ENCODE measurements at regions not wholly inside any gene's neighbourhood (a gene's known extent, or its start where the extent isn't known, plus 50 kb on each side); places are given as distances from the start of the nearest gene placed in this dataset.
"Not testable (repeated sequence)": the region's sequence is repeated elsewhere in the genome, so short reads cannot be mapped to it uniquely, and the experiment has no call there.

GRCh38 chr21:7932834-7933233 lies 2588.5 kb upstream of the TPTE start:
- H3K27ac ChIP-seq (ENCODE audit: low read depth, low read length); H3K27me3 ChIP-seq (ENCODE audit: insufficient read depth, low read length); intact Hi-C loops (cut with micrococcal nuclease); CTCF ChIA-PET (ENCODE audit: partially characterized antibody); H3K4me3 Mint-ChIP-seq; H3K27ac Mint-ChIP-seq; POLR2A ChIA-PET (ENCODE audit: partially characterized antibody); H3K27me3 Mint-ChIP-seq; H3K4me1 Mint-ChIP-seq; DNase-seq; H3K4me1 ChIP-seq (ENCODE audit: insufficient read depth, low read length); H3K36me3 ChIP-seq (ENCODE audit: insufficient read depth, low read length); H3K4me3 ChIP-seq (ENCODE audit: low read length in 2 of 2): not testable (repeated sequence)
- peaks cover 0 to 98% (median 8%) of the 10 kb centered on the region in 8 donors for H3K9me3 Mint-ChIP-seq
- peaks cover 0 to 78% of the 10 kb centered on the region in 2 donors for H3K9me3 ChIP-seq (ENCODE audit: control insufficient read depth in 1 of 2, low read length in 2 of 2)
- peaks cover 34 to 94% of the 10 kb centered on the region in 2 donors for H3K36me3 Mint-ChIP-seq

- Histone ChIP-seq H3K4me3 (ENCODE audit: low read length in 2 of 2) (no peak overlapping the region), H3K4me1 (ENCODE audit: insufficient read depth, low read length) (no peaks in the 10 kb centered on the region), H3K27me3 (ENCODE audit: insufficient read depth, low read length) (no peaks in the 10 kb centered on the region), H3K27ac (ENCODE audit: low read depth, low read length) (no peak overlapping the region), H3K9me3 (ENCODE audit: control insufficient read depth in 1 of 2, low read length in 2 of 2) (peaks cover under 1 to 75% of the 10 kb centered on the region in 2 donors), H3K36me3 (ENCODE audit: insufficient read depth, low read length) (no peaks in the 10 kb centered on the region)
- no peaks in the 10 kb centered on the region for H3K27me3 Mint-ChIP-seq
- H3K9me3 Mint-ChIP-seq, result peaks cover 0 to 97% (median 8%) of the 10 kb centered on the region in 8 donors
- POLR2A ChIA-PET (ENCODE audit: partially characterized antibody), result no interaction called here
- peaks cover 36 to 93% of the 10 kb centered on the region in 2 donors for H3K36me3 Mint-ChIP-seq
- intact Hi-C loops (cut with micrococcal nuclease), result no loop called here
- CTCF ChIA-PET (ENCODE audit: partially characterized antibody), result no interaction called here
- no peak overlapping the region for H3K27ac Mint-ChIP-seq
- no peak overlapping the region for H3K4me3 Mint-ChIP-seq
- no peak for DNase-seq
- peaks cover 0 to 5% (median 1%) of the 10 kb centered on the region in 4 donors for H3K4me1 Mint-ChIP-seq
Measured at GRCh38 chr21:7933923-7934322, 2587.5 kb upstream of the TPTE start.

DNA sequence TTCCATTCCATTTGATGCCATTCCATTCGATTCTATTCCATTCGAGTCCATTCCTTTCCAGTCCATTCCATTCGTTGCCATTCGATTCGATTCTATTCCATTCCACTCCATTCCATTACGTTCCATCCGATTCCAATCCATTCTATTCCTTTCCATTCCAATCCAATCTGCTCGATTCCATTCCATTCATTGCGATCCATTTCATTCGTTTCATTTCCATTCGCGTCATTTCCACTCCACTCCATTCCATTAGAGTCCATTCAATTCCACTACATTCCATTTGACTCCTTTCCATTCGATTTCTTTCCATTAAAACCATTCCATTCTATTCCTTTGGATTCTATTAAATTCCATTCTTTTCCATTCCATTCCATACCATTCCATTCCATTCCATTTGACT lies 2584.1 kb upstream of the TPTE start:
- H3K27me3 ChIP-seq (ENCODE audit: insufficient read depth, low read length); H3K4me3 ChIP-seq (ENCODE audit: low read length in 2 of 2); DNase-seq; H3K4me3 Mint-ChIP-seq; H3K27me3 Mint-ChIP-seq; H3K27ac ChIP-seq (ENCODE audit: low read depth, low read length); H3K4me1 ChIP-seq (ENCODE audit: insufficient read depth, low read length); H3K36me3 ChIP-seq (ENCODE audit: insufficient read depth, low read length); H3K4me1 Mint-ChIP-seq; POLR2A ChIA-PET (ENCODE audit: partially characterized antibody); CTCF ChIA-PET (ENCODE audit: partially characterized antibody); intact Hi-C loops (cut with micrococcal nuclease); H3K27ac Mint-ChIP-seq: not testable (repeated sequence)
- H3K36me3 Mint-ChIP-seq, result peaks cover 34 to 97% of the 10 kb centered on the region in 2 donors
- H3K9me3 ChIP-seq (ENCODE audit: control insufficient read depth in 1 of 2, low read length in 2 of 2), result peaks cover 18 to 89% of the 10 kb centered on the region in 2 donors
- peaks cover 0 to 100% (median 12%) of the 10 kb centered on the region in 8 donors for H3K9me3 Mint-ChIP-seq

DNA sequence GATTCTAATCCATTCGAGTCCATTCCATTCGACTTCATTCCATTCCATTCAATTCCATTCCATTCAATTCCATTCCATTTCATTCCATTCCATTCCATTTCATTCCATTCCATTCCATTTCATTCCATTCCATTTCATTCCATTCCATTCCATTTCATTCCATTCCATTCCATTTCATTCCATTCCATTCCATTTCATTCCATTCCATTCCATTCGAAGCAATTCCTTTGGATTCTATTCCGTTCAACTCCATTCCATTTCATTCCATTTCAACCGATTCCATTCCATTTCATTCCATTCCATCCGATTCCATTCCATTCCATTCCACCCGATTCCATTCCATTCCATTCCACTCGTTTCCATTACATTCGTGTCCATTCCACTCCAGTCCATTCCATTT lies 2583.2 kb upstream of the TPTE start:
- H3K27me3 ChIP-seq (ENCODE audit: insufficient read depth, low read length); H3K4me3 ChIP-seq (ENCODE audit: low read length in 2 of 2); DNase-seq; H3K27me3 Mint-ChIP-seq; H3K27ac ChIP-seq (ENCODE audit: low read depth, low read length); H3K4me1 ChIP-seq (ENCODE audit: insufficient read depth, low read length); H3K4me1 Mint-ChIP-seq; H3K36me3 ChIP-seq (ENCODE audit: insufficient read depth, low read length); POLR2A ChIA-PET (ENCODE audit: partially characterized antibody); H3K4me3 Mint-ChIP-seq; intact Hi-C loops (cut with micrococcal nuclease); H3K27ac Mint-ChIP-seq; CTCF ChIA-PET (ENCODE audit: partially characterized antibody): not testable (repeated sequence)
- Mint-ChIP-seq H3K36me3 (peaks cover 28 to 98% of the 10 kb centered on the region in 2 donors), H3K9me3 (peaks cover 0 to 100% (median 12%) of the 10 kb centered on the region in 8 donors)
- peaks cover 27 to 91% of the 10 kb centered on the region in 2 donors for H3K9me3 ChIP-seq (ENCODE audit: control insufficient read depth in 1 of 2, low read length in 2 of 2)

- POLR2A ChIA-PET (ENCODE audit: partially characterized antibody); H3K36me3 ChIP-seq (ENCODE audit: insufficient read depth, low read length); CTCF ChIA-PET (ENCODE audit: partially characterized antibody); H3K4me3 ChIP-seq (ENCODE audit: low read length in 2 of 2); H3K4me1 ChIP-seq (ENCODE audit: insufficient read depth, low read length); H3K27ac ChIP-seq (ENCODE audit: low read depth, low read length); intact Hi-C loops (cut with micrococcal nuclease); H3K27me3 Mint-ChIP-seq; H3K4me1 Mint-ChIP-seq; H3K27ac Mint-ChIP-seq; DNase-seq; H3K27me3 ChIP-seq (ENCODE audit: insufficient read depth, low read length); H3K4me3 Mint-ChIP-seq: not testable (repeated sequence)
- H3K9me3 ChIP-seq (ENCODE audit: control insufficient read depth in 1 of 2, low read length in 2 of 2), result peaks cover 27 to 90% of the 10 kb centered on the region in 2 donors
- Mint-ChIP-seq H3K9me3 (peaks cover 0 to 100% (median 14%) of the 10 kb centered on the region in 8 donors), H3K36me3 (peaks cover 34 to 98% of the 10 kb centered on the region in 2 donors)
Measured at GRCh38 chr21:7941432-7941831, 2580.0 kb upstream of the TPTE start.

DNA sequence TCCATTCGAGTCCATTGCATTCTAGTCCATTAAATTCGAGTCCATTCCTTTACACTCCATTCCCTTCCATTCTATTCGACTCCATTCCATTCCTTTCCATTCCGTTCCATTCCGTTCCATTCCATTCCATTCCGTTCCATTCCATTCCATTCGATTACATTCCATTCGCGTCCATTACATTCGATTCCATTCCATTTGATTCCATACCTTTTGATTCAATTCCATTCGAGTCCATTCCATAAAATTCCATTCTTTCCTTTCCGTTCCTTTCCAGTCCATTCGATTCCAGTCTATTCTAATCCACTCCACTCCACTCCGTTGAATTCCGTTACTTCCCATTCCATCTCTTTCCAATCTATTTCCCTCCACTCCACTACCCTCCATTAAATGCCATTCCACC lies 2579.2 kb upstream of the TPTE start:
- POLR2A ChIA-PET (ENCODE audit: partially characterized antibody); H3K27ac ChIP-seq (ENCODE audit: low read depth, low read length); H3K27me3 ChIP-seq (ENCODE audit: insufficient read depth, low read length); H3K27me3 Mint-ChIP-seq; H3K4me1 ChIP-seq (ENCODE audit: insufficient read depth, low read length); H3K36me3 ChIP-seq (ENCODE audit: insufficient read depth, low read length); CTCF ChIA-PET (ENCODE audit: partially characterized antibody); intact Hi-C loops (cut with micrococcal nuclease); H3K27ac Mint-ChIP-seq; H3K4me3 ChIP-seq (ENCODE audit: low read length in 2 of 2); DNase-seq: not testable (repeated sequence)
- peaks cover 36 to 98% of the 10 kb centered on the region in 2 donors for H3K36me3 Mint-ChIP-seq
- peak overlapping the region in 2 of 8 donors; percentile 7 to 10 for H3K4me3 Mint-ChIP-seq
- peaks cover 0 to 100% (median 11%) of the 10 kb centered on the region in 8 donors for H3K9me3 Mint-ChIP-seq
- H3K9me3 ChIP-seq (ENCODE audit: control insufficient read depth in 1 of 2, low read length in 2 of 2), result peaks cover 27 to 92% of the 10 kb centered on the region in 2 donors
- peaks cover 0 to 10% (median 6%) of the 10 kb centered on the region in 4 donors for H3K4me1 Mint-ChIP-seq

DNA sequence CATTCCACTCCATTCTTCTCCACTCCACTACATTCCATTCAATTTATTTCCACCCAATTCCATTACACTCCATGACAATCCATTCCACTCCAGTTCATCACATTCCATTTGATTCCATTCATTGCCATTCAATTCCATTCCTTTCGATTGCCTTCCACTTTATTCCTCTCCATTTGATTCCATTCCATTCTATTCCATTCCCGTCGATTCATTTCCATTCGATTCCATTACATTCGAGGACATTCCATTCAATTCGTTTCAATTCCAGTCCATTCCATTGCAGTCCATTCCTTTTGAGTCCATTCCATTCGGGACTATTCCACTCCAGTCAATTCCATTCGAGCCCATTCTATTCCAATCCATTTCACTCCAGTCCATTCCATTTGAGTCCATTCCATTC lies 2577.8 kb upstream of the TPTE start:
- H3K36me3 ChIP-seq (ENCODE audit: insufficient read depth, low read length); H3K4me3 ChIP-seq (ENCODE audit: low read length in 2 of 2); POLR2A ChIA-PET (ENCODE audit: partially characterized antibody); H3K27me3 ChIP-seq (ENCODE audit: insufficient read depth, low read length); H3K4me1 ChIP-seq (ENCODE audit: insufficient read depth, low read length); H3K27ac Mint-ChIP-seq; H3K27me3 Mint-ChIP-seq; intact Hi-C loops (cut with micrococcal nuclease); CTCF ChIA-PET (ENCODE audit: partially characterized antibody); DNase-seq; H3K27ac ChIP-seq (ENCODE audit: low read depth, low read length): not testable (repeated sequence)
- Mint-ChIP-seq H3K36me3 (peaks cover 29 to 99% of the 10 kb centered on the region in 2 donors), H3K4me1 (peaks cover 0 to 15% (median 8%) of the 10 kb centered on the region in 4 donors), H3K4me3 (peak overlapping the region in 2 of 8 donors; percentile 1 to 13), H3K9me3 (peaks cover 0 to 100% (median 8%) of the 10 kb centered on the region in 8 donors)
- peaks cover 27 to 94% of the 10 kb centered on the region in 2 donors for H3K9me3 ChIP-seq (ENCODE audit: control insufficient read depth in 1 of 2, low read length in 2 of 2)

DNA sequence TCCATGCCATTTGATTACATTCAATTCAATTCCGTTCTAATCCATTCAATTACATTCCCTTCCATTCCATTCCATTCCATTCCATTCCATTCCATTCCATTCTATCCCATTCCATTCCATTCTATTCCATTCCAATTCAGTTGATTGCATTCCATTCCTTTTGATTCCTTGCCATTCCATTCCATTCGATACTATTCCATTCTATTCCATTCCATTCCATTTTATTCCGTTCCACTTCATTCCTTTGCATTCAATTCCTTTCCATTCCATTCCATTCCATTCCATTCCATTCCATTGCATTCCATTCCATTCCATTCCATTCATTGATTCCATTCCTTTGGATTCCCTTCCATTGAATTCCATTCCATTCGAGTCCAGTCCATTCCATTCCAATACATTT lies 2574.0 kb upstream of the TPTE start:
- Histone ChIP-seq H3K36me3 (ENCODE audit: insufficient read depth, low read length) (no peaks in the 10 kb centered on the region), H3K9me3 (ENCODE audit: control insufficient read depth in 1 of 2, low read length in 2 of 2) (peaks cover 36 to 98% of the 10 kb centered on the region in 2 donors), H3K27me3 (ENCODE audit: insufficient read depth, low read length) (no peaks in the 10 kb centered on the region), H3K4me1 (ENCODE audit: insufficient read depth, low read length) (no peaks in the 10 kb centered on the region), H3K27ac (ENCODE audit: low read depth, low read length) (no peak overlapping the region), H3K4me3 (ENCODE audit: low read length in 2 of 2) (no peak overlapping the region)
- Mint-ChIP-seq H3K36me3 (peaks cover 28 to 98% of the 10 kb centered on the region in 2 donors), H3K27ac (no peak overlapping the region), H3K27me3 (no peaks in the 10 kb centered on the region), H3K4me3 (no peak overlapping the region), H3K9me3 (peaks cover 0 to 100% (median 5%) of the 10 kb centered on the region in 8 donors), H3K4me1 (peaks cover 0 to 22% (median 9%) of the 10 kb centered on the region in 4 donors)
- DNase-seq, result no peak
- intact Hi-C loops (cut with micrococcal nuclease), result no loop called here
- ChIA-PET POLR2A (ENCODE audit: partially characterized antibody) (no interaction called here), CTCF (ENCODE audit: partially characterized antibody) (no interaction called here)

All from CD4-positive, alpha-beta memory T cell (primary cell).